Mesothelial cell of epicardium (in vitro differentiated cells): ENCODE measurements at regions not wholly inside any gene's neighbourhood (a gene's known extent, or its start where the extent isn't known, plus 50 kb on each side); places are given as distances from the start of the nearest gene placed in this dataset.

Source experiments
- DNase-seq, 2 experiments: peaks; one replicate each; pipeline ENCODE4 v3.0.0; 2021; ENCODE audit warnings: low spot score in 2 of 2; ENCODE audit not compliant: unreplicated experiment in 2 of 2
- H3K27ac Mint-ChIP-seq: 2 replicates; pipeline ENCODE4 v1.8.0; 2021; ENCODE audit warnings: mixed read lengths
- H3K27me3 Mint-ChIP-seq: 2 replicates; pipeline ENCODE4 v1.8.0; 2021; ENCODE audit warnings: low read depth, mixed read lengths
- H3K36me3 Mint-ChIP-seq: 2 replicates; pipeline ENCODE4 v1.8.0; 2021; ENCODE audit warnings: mixed read lengths
- H3K4me1 Mint-ChIP-seq: 2 replicates; pipeline ENCODE4 v1.8.0; 2021; ENCODE audit warnings: mixed read lengths
- H3K4me3 Mint-ChIP-seq: 2 replicates; pipeline ENCODE4 v1.8.0; 2021; ENCODE audit warnings: mild to moderate bottlenecking, moderate library complexity, mixed read lengths
- H3K9me3 Mint-ChIP-seq: 2 replicates; pipeline ENCODE4 v1.8.0; 2021; ENCODE audit warnings: mixed read lengths
- CTCF ChIP-seq: fragments of 200-600 bp; sonication (generic); IDR thresholded peaks from one replicate; pipeline ENCODE4 v1.5.0; 2021; ENCODE audit warnings: antibody characterized with exemption; ENCODE audit not compliant: unreplicated experiment

GRCh38 chr12:70122804-70123203 lies 120.4 kb upstream of the CNOT2 start:
- no peak for TF ChIP-seq CTCF
- DNase-seq: no peak
- peaks cover 6% of the 10 kb centered on the region for H3K9me3 Mint-ChIP-seq
- H3K27me3 Mint-ChIP-seq: no peaks in the 10 kb centered on the region
- H3K4me3 Mint-ChIP-seq: no peak overlapping the region
- no peaks in the 10 kb centered on the region for H3K4me1 Mint-ChIP-seq
- H3K27ac Mint-ChIP-seq: no peak overlapping the region
- H3K36me3 Mint-ChIP-seq: no peaks in the 10 kb centered on the region

- Mint-ChIP-seq H3K4me3 (no peak overlapping the region), H3K36me3 (peaks cover 3% of the 10 kb centered on the region), H3K9me3 (peaks cover 31% of the 10 kb centered on the region), H3K4me1 (peaks cover 4% of the 10 kb centered on the region), H3K27me3 (no peaks in the 10 kb centered on the region), H3K27ac (no peak overlapping the region)
- no peak for TF ChIP-seq CTCF
- no peak for DNase-seq
These were observed 94.2 kb upstream of the CNOT2 start for GRCh38 chr12:70149013-70149412.

- TF ChIP-seq CTCF: no peak
- peaks cover 35% of the 10 kb centered on the region for H3K9me3 Mint-ChIP-seq
- H3K36me3 Mint-ChIP-seq: peaks cover 7% of the 10 kb centered on the region
- H3K4me1 Mint-ChIP-seq: peaks cover 4% of the 10 kb centered on the region
- H3K27me3 Mint-ChIP-seq: no peaks in the 10 kb centered on the region
- DNase-seq: no peak
- no peak overlapping the region for H3K27ac Mint-ChIP-seq
- no peak overlapping the region for H3K4me3 Mint-ChIP-seq
These were observed 93.6 kb upstream of the CNOT2 start for GRCh38 chr12:70149665-70150064.

GRCh38 chr12:70150230-70150629 lies 93.0 kb upstream of the CNOT2 start:
- Mint-ChIP-seq H3K27me3 (no peaks in the 10 kb centered on the region), H3K27ac (no peak overlapping the region), H3K4me3 (no peak overlapping the region), H3K4me1 (peaks cover 4% of the 10 kb centered on the region), H3K9me3 (peaks cover 36% of the 10 kb centered on the region), H3K36me3 (peaks cover 7% of the 10 kb centered on the region)
- DNase-seq: no peak
- TF ChIP-seq CTCF: no peak

- peaks cover 2% of the 10 kb centered on the region for H3K4me1 Mint-ChIP-seq
- no peaks in the 10 kb centered on the region for H3K27me3 Mint-ChIP-seq
- no peak for TF ChIP-seq CTCF
- H3K9me3 Mint-ChIP-seq: peaks cover 44% of the 10 kb centered on the region
- no peak for DNase-seq
- no peak overlapping the region for H3K27ac Mint-ChIP-seq
- H3K4me3 Mint-ChIP-seq: no peak overlapping the region
- peaks cover 10% of the 10 kb centered on the region for H3K36me3 Mint-ChIP-seq
These were observed 91.2 kb upstream of the CNOT2 start for GRCh38 chr12:70151993-70152392.

- H3K4me3 Mint-ChIP-seq: no peak overlapping the region
- TF ChIP-seq CTCF: no peak
- peaks cover 64% of the 10 kb centered on the region for H3K9me3 Mint-ChIP-seq
- H3K4me1 Mint-ChIP-seq: no peaks in the 10 kb centered on the region
- no peak overlapping the region for H3K27ac Mint-ChIP-seq
- H3K27me3 Mint-ChIP-seq: no peaks in the 10 kb centered on the region
- no peak for DNase-seq
- H3K36me3 Mint-ChIP-seq: peaks cover 22% of the 10 kb centered on the region
These were observed 89.1 kb upstream of the CNOT2 start for GRCh38 chr12:70154087-70154638.
